ENCODE measurements at regions not wholly inside any gene's neighbourhood (a gene's known extent, or its start where the extent isn't known, plus 50 kb on each side); places are given as distances from the start of the nearest gene placed in this dataset.

DNA sequence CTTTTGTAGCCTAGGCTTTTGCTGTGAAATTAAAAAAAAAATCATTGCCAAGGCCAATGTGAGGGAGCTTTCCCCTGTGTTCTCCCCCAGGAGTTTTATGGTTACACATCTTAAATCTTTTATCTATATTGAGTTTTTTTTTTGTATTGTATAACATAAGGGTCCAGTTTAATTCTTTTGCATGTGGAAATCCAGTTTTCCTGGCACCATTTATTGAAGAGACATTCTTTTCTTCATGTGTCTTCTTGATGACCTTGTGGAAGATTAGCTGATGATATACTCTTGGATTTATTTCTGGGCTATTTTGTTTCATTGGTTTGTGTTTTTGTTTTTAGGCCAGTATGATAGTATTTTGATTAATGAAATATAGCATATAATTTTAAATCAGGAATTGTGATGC lies 225.0 kb downstream of the ADAM29 start:
- H3K36me3 ChIP-seq: no peaks in the 10 kb centered on the region
- TF ChIP-seq, protein P1, sequence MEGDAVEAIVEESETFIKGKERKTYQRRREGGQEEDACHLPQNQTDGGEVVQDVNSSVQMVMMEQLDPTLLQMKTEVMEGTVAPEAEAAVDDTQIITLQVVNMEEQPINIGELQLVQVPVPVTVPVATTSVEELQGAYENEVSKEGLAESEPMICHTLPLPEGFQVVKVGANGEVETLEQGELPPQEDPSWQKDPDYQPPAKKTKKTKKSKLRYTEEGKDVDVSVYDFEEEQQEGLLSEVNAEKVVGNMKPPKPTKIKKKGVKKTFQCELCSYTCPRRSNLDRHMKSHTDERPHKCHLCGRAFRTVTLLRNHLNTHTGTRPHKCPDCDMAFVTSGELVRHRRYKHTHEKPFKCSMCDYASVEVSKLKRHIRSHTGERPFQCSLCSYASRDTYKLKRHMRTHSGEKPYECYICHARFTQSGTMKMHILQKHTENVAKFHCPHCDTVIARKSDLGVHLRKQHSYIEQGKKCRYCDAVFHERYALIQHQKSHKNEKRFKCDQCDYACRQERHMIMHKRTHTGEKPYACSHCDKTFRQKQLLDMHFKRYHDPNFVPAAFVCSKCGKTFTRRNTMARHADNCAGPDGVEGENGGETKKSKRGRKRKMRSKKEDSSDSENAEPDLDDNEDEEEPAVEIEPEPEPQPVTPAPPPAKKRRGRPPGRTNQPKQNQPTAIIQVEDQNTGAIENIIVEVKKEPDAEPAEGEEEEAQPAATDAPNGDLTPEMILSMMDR (IDR thresholded peaks at IDR 0.05): no peak
- H3K27ac ChIP-seq: no peak overlapping the region
- no peaks in the 10 kb centered on the region for H3K27me3 ChIP-seq (replicated peaks; ENCODE audit: insufficient read depth)
- H3K4me3 ChIP-seq: no peak overlapping the region
- ATAC-seq (ENCODE audit: insufficient number of reproducible peaks, low FRiP score, low read depth): no peak
- DNase-seq (ENCODE audit: low spot score): no peak
- H3K9me3 ChIP-seq: no peaks in the 10 kb centered on the region
- H3K4me1 ChIP-seq (ENCODE audit: control insufficient read depth in 1 of 2, low read depth in 2 of 2): no peaks in the 10 kb centered on the region

DNA sequence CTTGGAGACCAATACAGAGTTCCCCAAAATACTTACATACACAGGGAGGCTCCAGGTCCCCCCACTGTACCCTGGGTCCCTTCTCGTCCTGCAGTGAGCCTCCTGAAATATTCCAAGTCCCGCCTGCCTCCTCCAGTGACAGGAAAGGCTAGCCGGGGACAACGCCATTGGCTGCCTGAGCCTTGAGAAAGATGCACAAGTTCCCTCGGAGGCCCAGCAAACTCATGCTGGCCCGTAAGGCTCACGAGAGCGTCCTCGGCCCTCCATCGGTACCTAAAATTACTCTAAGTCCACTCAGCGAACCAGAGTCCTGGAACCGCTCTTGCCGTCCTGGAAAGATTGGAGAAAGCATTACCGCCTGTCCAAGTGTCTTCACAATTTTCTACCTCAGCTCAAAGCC lies 228.6 kb downstream of the ADAM29 start:
- TF ChIP-seq, protein P1 (IDR thresholded peaks at IDR 0.05): no peak
- Histone ChIP-seq H3K4me1 (ENCODE audit: control insufficient read depth in 1 of 2, low read depth in 2 of 2) (no peaks in the 10 kb centered on the region), H3K9me3 (no peaks in the 10 kb centered on the region), H3K4me3 (no peak overlapping the region), H3K27me3 (replicated peaks; ENCODE audit: insufficient read depth) (no peaks in the 10 kb centered on the region), H3K36me3 (no peaks in the 10 kb centered on the region), H3K27ac (no peak overlapping the region)
- ATAC-seq (ENCODE audit: insufficient number of reproducible peaks, low FRiP score, low read depth): no peak
- DNase-seq (ENCODE audit: low spot score): no peak

DNA sequence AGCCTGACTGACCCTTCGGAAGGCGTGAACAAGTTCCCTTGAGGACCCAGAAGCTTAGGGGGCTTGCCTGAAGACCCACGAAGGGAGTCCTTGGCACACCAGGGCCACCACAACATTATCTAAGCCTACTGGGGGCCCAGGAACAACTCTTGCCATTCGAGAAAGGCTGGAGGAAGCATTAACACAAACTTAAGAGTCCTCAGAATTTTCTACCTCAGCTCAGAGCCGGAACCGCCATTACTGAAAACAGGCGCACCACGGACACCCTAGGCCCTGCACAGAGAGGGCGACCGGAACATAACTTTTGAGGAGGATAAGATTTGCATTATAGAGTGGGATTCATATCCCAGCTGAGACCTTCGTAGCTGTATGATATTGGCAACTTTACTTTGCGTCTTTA lies 229.1 kb downstream of the ADAM29 start:
- no peak for ATAC-seq (ENCODE audit: insufficient number of reproducible peaks, low FRiP score, low read depth)
- TF ChIP-seq, protein P1 (IDR thresholded peaks at IDR 0.05): no peak
- no peaks in the 10 kb centered on the region for H3K27me3 ChIP-seq (replicated peaks; ENCODE audit: insufficient read depth)
- no peak overlapping the region for H3K4me3 ChIP-seq
- DNase-seq (ENCODE audit: low spot score): no peak
- H3K36me3 ChIP-seq: no peaks in the 10 kb centered on the region
- H3K9me3 ChIP-seq: no peaks in the 10 kb centered on the region
- H3K4me1 ChIP-seq (ENCODE audit: control insufficient read depth in 1 of 2, low read depth in 2 of 2): no peaks in the 10 kb centered on the region
- no peak overlapping the region for H3K27ac ChIP-seq

DNA sequence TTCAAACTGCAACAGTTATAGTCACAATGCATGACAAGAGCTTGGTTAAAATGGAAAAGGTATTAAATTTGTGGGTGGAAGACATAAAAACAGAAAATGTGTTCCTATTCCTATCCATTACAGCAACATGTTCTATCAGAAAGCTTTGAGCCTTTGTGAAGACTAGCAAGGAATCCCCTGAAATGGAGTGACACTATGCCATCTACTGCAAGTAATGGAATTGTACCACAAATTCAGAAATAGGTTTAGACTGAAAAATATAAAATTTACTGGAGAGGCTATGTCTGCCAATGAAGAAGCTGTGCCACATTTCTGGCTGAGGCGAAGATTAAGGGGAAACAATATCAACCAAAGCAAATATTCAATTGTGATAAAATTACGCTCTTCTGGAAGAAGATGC lies 247.9 kb downstream of the ADAM29 start:
- H3K27me3 ChIP-seq (replicated peaks; ENCODE audit: insufficient read depth): no peaks in the 10 kb centered on the region
- H3K4me1 ChIP-seq (ENCODE audit: control insufficient read depth in 1 of 2, low read depth in 2 of 2): no peaks in the 10 kb centered on the region
- no peak overlapping the region for H3K4me3 ChIP-seq
- no peaks in the 10 kb centered on the region for H3K9me3 ChIP-seq
- TF ChIP-seq, protein P1 (IDR thresholded peaks at IDR 0.05): no peak
- no peak overlapping the region for H3K27ac ChIP-seq
- no peaks in the 10 kb centered on the region for H3K36me3 ChIP-seq
- no peak for ATAC-seq (ENCODE audit: insufficient number of reproducible peaks, low FRiP score, low read depth)
- DNase-seq (ENCODE audit: low spot score): no peak

DNA sequence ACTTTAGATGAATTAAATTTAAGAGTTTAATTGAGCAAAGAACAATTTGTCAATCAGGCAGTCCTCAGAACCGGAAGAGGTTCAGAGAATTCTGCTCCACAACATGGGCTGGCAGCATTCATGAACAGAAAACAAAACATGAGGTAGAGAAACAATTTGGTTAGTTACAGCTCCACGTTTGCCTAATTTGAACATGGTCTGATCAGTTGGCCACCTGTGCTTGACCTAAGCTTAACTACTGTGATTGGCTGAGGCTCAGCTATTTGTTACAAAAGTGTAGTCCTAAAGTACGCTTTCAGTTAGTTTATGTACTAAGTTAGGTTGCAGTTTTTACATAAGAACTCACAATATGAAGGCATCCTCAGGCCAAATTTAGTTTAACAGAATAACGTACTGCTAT lies 258.6 kb downstream of the ADAM29 start:
- Histone ChIP-seq H3K36me3 (no peaks in the 10 kb centered on the region), H3K9me3 (peaks cover 3% of the 10 kb centered on the region), H3K27me3 (replicated peaks; ENCODE audit: insufficient read depth) (no peaks in the 10 kb centered on the region), H3K4me3 (peak overlapping the region; percentile 55), H3K4me1 (ENCODE audit: control insufficient read depth in 1 of 2, low read depth in 2 of 2) (no peaks in the 10 kb centered on the region), H3K27ac (no peak overlapping the region)
- ATAC-seq (ENCODE audit: insufficient number of reproducible peaks, low FRiP score, low read depth): no peak
- no peak for DNase-seq (ENCODE audit: low spot score)
- TF ChIP-seq, protein P1 (IDR thresholded peaks at IDR 0.05): no peak
